Endothelial cell of umbilical vein (primary cell): ENCODE measurements at regions not wholly inside any gene's neighbourhood (a gene's known extent, or its start where the extent isn't known, plus 50 kb on each side); places are given as distances from the start of the nearest gene placed in this dataset.

Experiments
- BruUV-seq: library from RNA; stranded (reverse); fragments of 400-500 nt; replicated peaks from 2 replicates; lab custom pipeline; 2021; lab: Mats Ljungman, UMichigan
- CTCF ChIA-PET: fragments of 300-600, 350-600 bp; sonication (Branson Sonifier 250); formaldehyde crosslinking; loops from one replicate; lab custom pipeline; 2021; ENCODE audit warnings: antibody characterized with exemption, inconsistent platforms; lab: Charles Lee
- POLR2A ChIA-PET: fragments of 300-600, 350-600 bp; sonication (Branson Sonifier 250); formaldehyde crosslinking; loops from one replicate; lab custom pipeline; 2021; ENCODE audit warnings: antibody characterized with exemption, inconsistent platforms; lab: Charles Lee
- DNase-seq: peaks from one replicate; pipeline ENCODE4 v3.0.0-alpha.2; 2011; ENCODE audit warnings: low read depth, low spot score
- FAIRE-seq: peaks from 2 replicates; lab custom pipeline; 2011; peaks lifted over from hg19 to GRCh38; lab: Jason Lieb, UNC
- H2AFZ ChIP-seq: 2 replicates; pipeline ENCODE4 v1.6.0; 2012; ENCODE audit warnings: low read depth, low read length, control low read depth, inconsistent platforms
- H3K27ac ChIP-seq: 2 replicates; pipeline ENCODE4 v1.5.1; 2011; ENCODE audit warnings: low read depth, mild to moderate bottlenecking, control low read depth, low read length, moderate library complexity; ENCODE audit not compliant: insufficient read depth
- H3K27me3 ChIP-seq, 2 experiments: 2 replicates each; pipeline versions ENCODE4 v1.6.0 to v1.6.1; 2011; ENCODE audit warnings: low read length in 2 of 2, mixed read lengths in 1 of 2; ENCODE audit not compliant: control insufficient read depth in 2 of 2, insufficient read depth in 2 of 2
- H3K36me3 ChIP-seq, 2 experiments: 2 replicates in 1 of 2; 3 replicates in 1 of 2; pipeline ENCODE4 v1.5.1; 2011; ENCODE audit warnings: low read length in 2 of 2, mild to moderate bottlenecking in 1 of 2, moderate library complexity in 1 of 2; ENCODE audit not compliant: control insufficient read depth in 2 of 2, insufficient read depth in 2 of 2; ENCODE audit errors: extremely low read depth in 1 of 2
- H3K4me1 ChIP-seq: 3 replicates; pipeline ENCODE4 v1.5.1; 2011; ENCODE audit warnings: mild to moderate bottlenecking, low read length; ENCODE audit not compliant: control insufficient read depth, insufficient read depth; ENCODE audit errors: extremely low read depth
- H3K4me2 ChIP-seq: 2 replicates; pipeline ENCODE4 v1.6.1; 2011; ENCODE audit warnings: low read length, control low read depth, mixed read lengths; ENCODE audit not compliant: insufficient read depth
- H3K4me3 ChIP-seq, 3 experiments: fragments of 200-600 bp in 1 of 3; sonication (generic), shearing (Covaris generic) in 1 of 3; replicated peaks in 1 of 3; 2 replicates each; pipeline ENCODE4 v1.5.1; 2011 to 2016; ENCODE audit warnings: control low read depth in 3 of 3, low read length in 3 of 3, mild to moderate bottlenecking in 2 of 3, inconsistent platforms in 1 of 3, low read depth in 1 of 3, moderate library complexity in 1 of 3; ENCODE audit not compliant: insufficient read depth in 1 of 3
- H3K79me2 ChIP-seq: 2 replicates; pipeline ENCODE4 v1.6.0; 2012; ENCODE audit warnings: low read length, inconsistent platforms; ENCODE audit not compliant: control insufficient read depth, insufficient read depth
- H3K9ac ChIP-seq: replicated peaks from 2 replicates; pipeline ENCODE3; 2011; ENCODE audit warnings: low read length, control low read depth; ENCODE audit not compliant: insufficient read depth; ENCODE audit errors: extremely low read depth
- H3K9me1 ChIP-seq: replicated peaks from 3 replicates; pipeline ENCODE4 v1.6.0; 2011; ENCODE audit warnings: mild to moderate bottlenecking, low read length; ENCODE audit not compliant: control insufficient read depth, insufficient read depth; ENCODE audit errors: extremely low read depth
- H3K9me3 ChIP-seq: replicated peaks from 2 replicates; pipeline ENCODE4 v1.5.1; 2012; ENCODE audit warnings: low read length, inconsistent platforms; ENCODE audit not compliant: control insufficient read depth, insufficient read depth
- H4K20me1 ChIP-seq: replicated peaks from 2 replicates; pipeline ENCODE3; 2011; ENCODE audit warnings: mild to moderate bottlenecking, low read length; ENCODE audit not compliant: control insufficient read depth, insufficient read depth; ENCODE audit errors: extremely low read depth
- EZH2 ChIP-seq: IDR thresholded peaks from 2 replicates; pipeline ENCODE4 v1.6.1; 2012; ENCODE audit warnings: borderline replicate concordance, low read depth, mild to moderate bottlenecking, moderate library complexity, low read length, inconsistent platforms; ENCODE audit not compliant: severe bottlenecking
- FOS ChIP-seq: IDR thresholded peaks from 2 replicates; pipeline ENCODE4 v1.6.1; 2011; ENCODE audit warnings: mild to moderate bottlenecking, low read length, moderate library complexity, borderline replicate concordance; ENCODE audit not compliant: insufficient read depth
- GATA2 ChIP-seq: IDR thresholded peaks from 2 replicates; pipeline ENCODE4 v1.7.0; 2011; ENCODE audit warnings: low read depth, mild to moderate bottlenecking, moderate library complexity, mixed read lengths, low read length; ENCODE audit not compliant: insufficient read length, insufficient read depth
- JUN ChIP-seq: IDR thresholded peaks from 2 replicates; pipeline ENCODE4 v1.6.1; 2011; ENCODE audit warnings: borderline replicate concordance, low read depth; ENCODE audit not compliant: insufficient read length, insufficient read depth
- MYC ChIP-seq: IDR thresholded peaks from one replicate; pipeline ENCODE4 v1.6.1; 2011; ENCODE audit warnings: mild to moderate bottlenecking, low read depth, low read length
- POLR2A ChIP-seq: IDR thresholded peaks from 2 replicates; pipeline ENCODE4 v1.6.1; 2012; ENCODE audit warnings: low read depth, mild to moderate bottlenecking, control low read depth, low read length
- POLR2AphosphoS5 ChIP-seq: IDR thresholded peaks from 2 replicates; pipeline ENCODE4 v1.6.1; 2012; ENCODE audit warnings: low read depth, mild to moderate bottlenecking, control low read depth, low read length, moderate library complexity; ENCODE audit not compliant: insufficient read depth
- dilution Hi-C: fragments of 300-500 bp; cut with MboI; formaldehyde crosslinking; loops from one replicate; pipeline ENCODE4 v1.15.0; 2019; ENCODE audit warnings: low sequenced_read_pairs; ENCODE audit not compliant: extremely low pct_ligation_motif_present
- intact Hi-C: fragments of 100-400 bp; cut with micrococcal nuclease; formaldehyde crosslinking; loops from one replicate; pipeline ENCODE4 v1.10.0; 2022
- TF ChIP-seq, protein P1 (sequence below): IDR thresholded peaks from 2 replicates; pipeline ENCODE4 v1.6.1; 2011; ENCODE audit not compliant: insufficient read depth, insufficient read length
- TF ChIP-seq, protein P2 (sequence below), 2 donors: IDR thresholded peaks; 1 replicate in 1 of 2; 2 replicates in 1 of 2; pipeline ENCODE4 v1.5.1; 2011; ENCODE audit warnings: low read length in 2 of 2, mild to moderate bottlenecking in 2 of 2, moderate library complexity in 2 of 2, control low read depth in 1 of 2, inconsistent platforms in 1 of 2, low read depth in 1 of 2; ENCODE audit not compliant: insufficient read depth in 1 of 2; ENCODE audit errors: extremely low read depth in 1 of 2

DNA sequence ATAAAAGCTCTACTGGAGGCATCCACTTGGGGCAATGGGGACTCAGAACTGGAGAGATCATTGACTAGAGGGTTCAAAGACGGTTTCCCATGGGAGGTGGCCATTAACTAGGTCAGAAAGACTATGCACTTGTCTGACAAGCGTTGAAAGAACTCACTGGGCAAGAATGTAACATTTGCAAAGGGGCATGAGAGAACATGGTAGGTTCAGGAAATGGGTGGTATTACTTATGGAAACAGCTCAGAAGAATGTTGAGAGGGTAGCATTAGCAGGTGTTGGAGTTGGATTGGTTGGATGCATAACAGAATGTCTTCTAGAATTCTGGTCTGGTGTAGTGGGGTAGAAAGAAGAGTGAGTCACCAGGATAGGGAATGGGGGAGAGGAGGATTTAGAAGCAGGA, 119.1 kb upstream of the CDCA7L start:
- FAIRE-seq (no peak), DNase-seq (no peak)
- H3K9me3 ChIP-seq = no peaks in the 10 kb centered on the region
- no peak overlapping the region for H3K4me3 ChIP-seq
- dilution Hi-C loops (no loop called here), intact Hi-C loops (no loop called here)
- no peaks in the 10 kb centered on the region for H4K20me1 ChIP-seq
- no TSS peak for BruUV-seq
- CTCF ChIA-PET = no interaction called here
- no peaks in the 10 kb centered on the region for H3K36me3 ChIP-seq
- no peaks in the 10 kb centered on the region for H3K79me2 ChIP-seq
- no peak overlapping the region for H3K4me2 ChIP-seq
- no peaks in the 10 kb centered on the region for H3K9me1 ChIP-seq
- peaks cover 12 to 29% of the 10 kb centered on the region in 2 experiments for H3K27me3 ChIP-seq
- H3K4me1 ChIP-seq = no peaks in the 10 kb centered on the region
- TF ChIP-seq MYC = no peak
- H3K27ac ChIP-seq = no peak overlapping the region
- H3K9ac ChIP-seq = no peak overlapping the region
- POLR2A ChIA-PET = no interaction called here
- H2AFZ ChIP-seq = no peak overlapping the region

DNA sequence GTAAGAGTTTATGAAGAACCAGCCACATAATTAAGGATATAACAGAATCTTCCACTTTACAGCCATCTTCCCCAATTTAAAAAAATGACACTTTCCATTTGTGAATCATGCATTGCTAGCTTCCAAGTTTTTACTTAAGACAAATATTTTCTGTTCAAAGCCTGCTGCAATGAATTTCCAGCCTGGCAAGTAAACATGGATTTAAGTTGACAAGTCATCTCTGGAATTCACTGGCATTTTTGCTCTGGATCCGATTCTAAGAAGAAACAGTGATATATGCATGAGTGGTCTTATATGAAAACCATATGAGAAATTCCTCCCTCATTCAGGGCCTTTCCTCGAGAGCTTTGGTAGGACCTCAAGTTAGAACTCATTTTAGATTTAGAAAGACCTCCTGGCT, 116.1 kb upstream of the CDCA7L start:
- H2AFZ ChIP-seq = no peak overlapping the region
- H3K27me3 ChIP-seq = peaks cover 12 to 18% of the 10 kb centered on the region in 2 experiments
- intact Hi-C loops = no loop called here
- no peak overlapping the region for H3K4me3 ChIP-seq
- no peak for DNase-seq
- no peaks in the 10 kb centered on the region for H3K4me1 ChIP-seq
- no TSS peak for BruUV-seq
- H3K9me1 ChIP-seq = no peaks in the 10 kb centered on the region
- H3K9ac ChIP-seq = no peak overlapping the region
- no peaks in the 10 kb centered on the region for H4K20me1 ChIP-seq
- no peak overlapping the region for H3K4me2 ChIP-seq
- FAIRE-seq = no peak
- ChIA-PET POLR2A (no interaction called here), CTCF (no interaction called here)
- TF ChIP-seq JUN (no peak), POLR2A (no peak), GATA2 (no peak), MYC (no peak), FOS (no peak), EZH2 (no peak), POLR2AphosphoS5 (no peak)
- TF ChIP-seq, protein P1, sequence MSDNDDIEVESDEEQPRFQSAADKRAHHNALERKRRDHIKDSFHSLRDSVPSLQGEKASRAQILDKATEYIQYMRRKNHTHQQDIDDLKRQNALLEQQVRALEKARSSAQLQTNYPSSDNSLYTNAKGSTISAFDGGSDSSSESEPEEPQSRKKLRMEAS = no peak
- TF ChIP-seq, protein P2, sequence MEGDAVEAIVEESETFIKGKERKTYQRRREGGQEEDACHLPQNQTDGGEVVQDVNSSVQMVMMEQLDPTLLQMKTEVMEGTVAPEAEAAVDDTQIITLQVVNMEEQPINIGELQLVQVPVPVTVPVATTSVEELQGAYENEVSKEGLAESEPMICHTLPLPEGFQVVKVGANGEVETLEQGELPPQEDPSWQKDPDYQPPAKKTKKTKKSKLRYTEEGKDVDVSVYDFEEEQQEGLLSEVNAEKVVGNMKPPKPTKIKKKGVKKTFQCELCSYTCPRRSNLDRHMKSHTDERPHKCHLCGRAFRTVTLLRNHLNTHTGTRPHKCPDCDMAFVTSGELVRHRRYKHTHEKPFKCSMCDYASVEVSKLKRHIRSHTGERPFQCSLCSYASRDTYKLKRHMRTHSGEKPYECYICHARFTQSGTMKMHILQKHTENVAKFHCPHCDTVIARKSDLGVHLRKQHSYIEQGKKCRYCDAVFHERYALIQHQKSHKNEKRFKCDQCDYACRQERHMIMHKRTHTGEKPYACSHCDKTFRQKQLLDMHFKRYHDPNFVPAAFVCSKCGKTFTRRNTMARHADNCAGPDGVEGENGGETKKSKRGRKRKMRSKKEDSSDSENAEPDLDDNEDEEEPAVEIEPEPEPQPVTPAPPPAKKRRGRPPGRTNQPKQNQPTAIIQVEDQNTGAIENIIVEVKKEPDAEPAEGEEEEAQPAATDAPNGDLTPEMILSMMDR (IDR thresholded peaks at IDR 0.05; ENCODE audit: extremely low read depth in 1 of 2, insufficient read depth in 1 of 2, low read depth in 1 of 2, low read length in 2 of 2) = no peak
- H3K9me3 ChIP-seq = no peaks in the 10 kb centered on the region
- H3K36me3 ChIP-seq = no peaks in the 10 kb centered on the region
- no peaks in the 10 kb centered on the region for H3K79me2 ChIP-seq
- dilution Hi-C loops = no loop called here
- no peak overlapping the region for H3K27ac ChIP-seq
